ENCODE measurements at regions not wholly inside any gene's neighbourhood (a gene's known extent, or its start where the extent isn't known, plus 50 kb on each side); places are given as distances from the start of the nearest gene placed in this dataset.
A peak's percentile ranks its signal among the peaks of the same experiment; 100 is the strongest.

DNA sequence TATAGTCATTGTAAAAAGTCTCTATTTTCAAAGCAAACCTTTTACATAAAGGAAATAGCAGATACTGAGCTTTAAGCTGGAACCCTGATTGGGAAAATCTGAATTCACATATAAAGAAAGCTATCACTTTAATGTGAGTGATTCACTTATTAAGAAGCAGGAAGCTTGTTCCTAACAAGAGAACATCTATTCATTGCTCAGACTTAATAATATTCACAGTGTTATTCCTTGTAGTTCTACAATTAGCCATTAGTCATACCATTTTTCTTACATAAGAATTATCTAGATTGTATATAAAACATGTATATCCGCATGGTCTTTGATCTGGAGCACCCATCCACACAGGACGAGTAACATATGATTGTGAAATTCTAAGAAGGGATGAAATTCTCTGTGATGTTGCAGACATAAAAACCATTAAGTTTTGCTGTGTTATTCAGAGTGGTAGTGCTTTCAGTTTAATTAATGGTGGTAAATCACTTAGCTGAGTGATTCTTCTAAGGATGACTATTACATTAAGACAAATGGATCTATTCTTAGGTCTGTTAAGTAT lies 71.1 kb upstream of the FOXQ1 start:
- H3K4me1 ChIP-seq (ENCODE audit: control insufficient read depth in 2 of 2, insufficient read depth in 2 of 2, low read length in 2 of 2) = no peaks in the 10 kb centered on the region
- Mint-ChIP-seq H3K36me3 (no peaks in the 10 kb centered on the region), H3K27ac (no peak overlapping the region), H3K27me3 (peaks cover 3 to 37% (median 21%) of the 10 kb centered on the region in 5 donors), H3K4me1 (peaks cover 0 to 1% (median 0%) of the 10 kb centered on the region in 7 donors), H3K4me3 (no peak overlapping the region), H3K9me3 (peaks cover 0 to 4% (median 0%) of the 10 kb centered on the region in 11 donors)
- ATAC-seq (no peak), DNase-seq (no peak)
- no peak overlapping the region for H3K4me3 ChIP-seq (ENCODE audit: low read length)
- H3K9me3 ChIP-seq (ENCODE audit: control insufficient read depth in 2 of 3, low read length in 3 of 3) = no peaks in the 10 kb centered on the region
- H3K27ac ChIP-seq (ENCODE audit: low read depth, low read length) = no peak overlapping the region
- ChIA-PET POLR2A (no interaction called here), CTCF (no interaction called here)
- H3K27me3 ChIP-seq (ENCODE audit: control insufficient read depth in 2 of 2, insufficient read depth in 2 of 2, low read length in 2 of 2) = no peaks in the 10 kb centered on the region
- no peaks in the 10 kb centered on the region for H3K36me3 ChIP-seq (ENCODE audit: control insufficient read depth in 2 of 3, insufficient read depth in 3 of 3, low read length in 3 of 3)
- intact Hi-C loops (cut with micrococcal nuclease) = no loop called here

DNA sequence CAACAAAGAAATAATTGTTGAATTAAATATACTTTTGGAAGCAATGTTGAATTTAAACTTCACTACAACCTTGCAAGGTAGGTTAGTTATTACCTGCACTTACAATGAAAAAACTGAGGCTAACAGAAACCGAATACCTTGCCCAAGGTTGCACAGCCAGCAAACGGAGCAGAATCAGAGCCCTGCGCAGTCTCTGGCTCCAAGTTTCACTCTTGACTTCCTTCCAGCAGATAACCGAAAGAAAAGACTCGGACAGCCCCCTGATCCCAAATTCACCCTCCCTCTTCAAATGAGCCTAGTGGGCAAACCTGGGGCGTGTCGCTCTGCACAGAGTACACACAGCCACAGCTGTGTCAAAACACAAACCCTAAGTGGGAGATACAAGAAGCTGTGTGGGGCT lies 72.1 kb upstream of the FOXQ1 start:
- CTCF ChIA-PET = no interaction called here
- H3K4me1 ChIP-seq (ENCODE audit: control insufficient read depth in 2 of 2, insufficient read depth in 2 of 2, low read length in 2 of 2) = no peaks in the 10 kb centered on the region
- peaks cover 0 to 4% (median 0%) of the 10 kb centered on the region in 11 donors for H3K9me3 Mint-ChIP-seq
- no peak overlapping the region for H3K4me3 ChIP-seq (ENCODE audit: low read length)
- H3K36me3 ChIP-seq (ENCODE audit: control insufficient read depth in 2 of 3, insufficient read depth in 3 of 3, low read length in 3 of 3) = no peaks in the 10 kb centered on the region
- H3K36me3 Mint-ChIP-seq = no peaks in the 10 kb centered on the region
- H3K27ac ChIP-seq (ENCODE audit: low read depth, low read length) = no peak overlapping the region
- H3K9me3 ChIP-seq (ENCODE audit: control insufficient read depth in 2 of 3, low read length in 3 of 3) = no peaks in the 10 kb centered on the region
- intact Hi-C loops (cut with micrococcal nuclease) = no loop called here
- H3K27ac Mint-ChIP-seq = no peak overlapping the region
- H3K27me3 Mint-ChIP-seq = peaks cover 3 to 37% (median 21%) of the 10 kb centered on the region in 5 donors
- H3K27me3 ChIP-seq (ENCODE audit: control insufficient read depth in 2 of 2, insufficient read depth in 2 of 2, low read length in 2 of 2) = no peaks in the 10 kb centered on the region
- H3K4me3 Mint-ChIP-seq = no peak overlapping the region
- DNase-seq = no peak
- H3K4me1 Mint-ChIP-seq = peaks cover 0 to 1% (median 0%) of the 10 kb centered on the region in 7 donors
- POLR2A ChIA-PET = no interaction called here
- ATAC-seq = no peak

DNA sequence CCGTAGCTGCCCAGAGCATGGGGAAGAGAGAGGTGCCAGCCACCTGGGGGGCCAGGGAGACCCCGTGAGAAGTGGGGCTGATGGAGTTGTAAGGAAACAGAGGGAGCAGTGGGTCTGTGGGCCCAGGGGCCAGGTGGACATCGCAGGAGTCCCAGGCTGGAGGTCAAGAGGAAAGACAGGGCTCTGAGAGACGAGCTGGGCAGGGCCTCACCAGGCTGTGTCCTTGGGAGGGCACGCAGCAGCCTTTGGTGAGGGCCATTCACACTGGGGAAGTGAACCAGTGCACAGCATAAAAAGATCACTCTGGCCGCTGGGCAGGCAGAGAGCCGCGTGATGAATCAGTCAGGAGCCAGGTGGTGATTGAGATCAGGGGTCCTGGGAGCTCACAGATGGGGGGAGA lies 73.9 kb upstream of the FOXQ1 start:
- Histone ChIP-seq H3K4me1 (ENCODE audit: control insufficient read depth in 2 of 2, insufficient read depth in 2 of 2, low read length in 2 of 2) (no peaks in the 10 kb centered on the region), H3K27me3 (ENCODE audit: control insufficient read depth in 2 of 2, insufficient read depth in 2 of 2, low read length in 2 of 2) (no peaks in the 10 kb centered on the region), H3K9me3 (ENCODE audit: control insufficient read depth in 2 of 3, low read length in 3 of 3) (no peaks in the 10 kb centered on the region), H3K27ac (ENCODE audit: low read depth, low read length) (no peak overlapping the region), H3K4me3 (ENCODE audit: low read length) (no peak overlapping the region), H3K36me3 (ENCODE audit: control insufficient read depth in 2 of 3, insufficient read depth in 3 of 3, low read length in 3 of 3) (no peaks in the 10 kb centered on the region)
- ATAC-seq (no peak), DNase-seq (no peak)
- no peak overlapping the region for H3K4me3 Mint-ChIP-seq
- no peak overlapping the region for H3K27ac Mint-ChIP-seq
- H3K9me3 Mint-ChIP-seq = peaks cover 0 to 4% (median 0%) of the 10 kb centered on the region in 11 donors
- H3K4me1 Mint-ChIP-seq = peaks cover 0 to 1% (median 0%) of the 10 kb centered on the region in 7 donors
- intact Hi-C loops (cut with micrococcal nuclease) = no loop called here
- H3K27me3 Mint-ChIP-seq = peaks cover 3 to 43% (median 21%) of the 10 kb centered on the region in 5 donors
- H3K36me3 Mint-ChIP-seq = no peaks in the 10 kb centered on the region
- ChIA-PET POLR2A (no interaction called here), CTCF (no interaction called here)

DNA sequence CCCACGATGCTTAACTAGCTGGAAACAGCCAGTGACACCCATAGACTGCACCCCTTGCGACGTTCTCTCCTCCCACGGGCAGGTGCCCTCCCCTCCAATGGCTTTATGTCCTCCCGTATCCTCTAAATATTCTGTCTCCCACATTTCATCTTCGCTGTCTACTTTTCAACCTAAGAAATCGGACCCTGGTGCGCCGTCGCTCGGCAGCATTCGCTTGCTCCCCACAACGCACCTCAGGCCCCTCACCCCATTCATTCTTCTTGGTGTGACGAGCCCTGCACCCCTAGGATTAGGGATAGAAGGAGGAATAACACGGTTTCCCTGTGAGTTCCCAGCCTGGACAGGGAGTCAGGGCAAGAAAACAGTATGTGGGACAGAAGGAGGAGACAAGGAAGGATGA lies 74.3 kb upstream of the FOXQ1 start:
- POLR2A ChIA-PET = no interaction called here
- Histone ChIP-seq H3K27ac (ENCODE audit: low read depth, low read length) (no peak overlapping the region), H3K9me3 (ENCODE audit: control insufficient read depth in 2 of 3, low read length in 3 of 3) (no peaks in the 10 kb centered on the region), H3K36me3 (ENCODE audit: control insufficient read depth in 2 of 3, insufficient read depth in 3 of 3, low read length in 3 of 3) (no peaks in the 10 kb centered on the region), H3K27me3 (ENCODE audit: control insufficient read depth in 2 of 2, insufficient read depth in 2 of 2, low read length in 2 of 2) (no peaks in the 10 kb centered on the region), H3K4me1 (ENCODE audit: control insufficient read depth in 2 of 2, insufficient read depth in 2 of 2, low read length in 2 of 2) (no peaks in the 10 kb centered on the region), H3K4me3 (ENCODE audit: low read length) (no peak overlapping the region)
- Mint-ChIP-seq H3K36me3 (no peaks in the 10 kb centered on the region), H3K9me3 (peaks cover 0 to 4% (median 0%) of the 10 kb centered on the region in 11 donors), H3K27me3 (peaks cover 3 to 43% (median 21%) of the 10 kb centered on the region in 5 donors), H3K27ac (no peak overlapping the region), H3K4me3 (no peak overlapping the region), H3K4me1 (peaks cover 0 to 1% (median 0%) of the 10 kb centered on the region in 7 donors)
- CTCF ChIA-PET = no interaction called here
- ATAC-seq = no peak
- no peak for DNase-seq
- intact Hi-C loops (cut with micrococcal nuclease) = no loop called here

DNA sequence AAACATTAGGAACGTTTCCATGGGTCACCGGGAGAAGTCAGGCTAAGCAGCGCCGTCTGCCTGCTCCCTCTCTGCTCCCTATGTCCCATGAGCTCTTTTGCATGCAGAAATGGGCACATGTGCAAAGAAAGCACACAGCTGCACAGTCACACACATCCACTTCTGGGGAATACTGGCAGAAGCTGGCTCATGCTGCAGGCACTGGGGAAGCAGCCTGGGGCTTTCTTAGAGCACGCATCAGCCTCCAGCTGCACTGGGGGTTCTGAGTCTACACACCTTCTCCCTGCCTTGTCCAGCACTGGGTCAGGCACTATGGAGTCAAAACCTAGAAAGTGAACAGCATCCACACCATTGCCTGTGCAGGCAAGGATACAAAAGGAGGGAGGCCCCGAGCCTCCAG lies 76.1 kb upstream of the FOXQ1 start:
- Histone ChIP-seq H3K36me3 (ENCODE audit: control insufficient read depth in 2 of 3, insufficient read depth in 3 of 3, low read length in 3 of 3) (no peaks in the 10 kb centered on the region), H3K9me3 (ENCODE audit: control insufficient read depth in 2 of 3, low read length in 3 of 3) (no peaks in the 10 kb centered on the region), H3K4me1 (ENCODE audit: control insufficient read depth in 2 of 2, insufficient read depth in 2 of 2, low read length in 2 of 2) (no peaks in the 10 kb centered on the region), H3K27ac (ENCODE audit: low read depth, low read length) (no peak overlapping the region), H3K4me3 (ENCODE audit: low read length) (no peak overlapping the region), H3K27me3 (ENCODE audit: control insufficient read depth in 2 of 2, insufficient read depth in 2 of 2, low read length in 2 of 2) (no peaks in the 10 kb centered on the region)
- no peak overlapping the region for H3K27ac Mint-ChIP-seq
- peaks cover 7 to 43% (median 17%) of the 10 kb centered on the region in 5 donors for H3K27me3 Mint-ChIP-seq
- no peak overlapping the region for H3K4me3 Mint-ChIP-seq
- POLR2A ChIA-PET = no interaction called here
- H3K9me3 Mint-ChIP-seq = peaks cover 0 to 4% (median 0%) of the 10 kb centered on the region in 11 donors
- H3K4me1 Mint-ChIP-seq = peaks cover 0 to 1% (median 0%) of the 10 kb centered on the region in 7 donors
- DNase-seq (no peak), ATAC-seq (no peak)
- no peaks in the 10 kb centered on the region for H3K36me3 Mint-ChIP-seq
- CTCF ChIA-PET = no interaction called here
- intact Hi-C loops (cut with micrococcal nuclease) = no loop called here

DNA sequence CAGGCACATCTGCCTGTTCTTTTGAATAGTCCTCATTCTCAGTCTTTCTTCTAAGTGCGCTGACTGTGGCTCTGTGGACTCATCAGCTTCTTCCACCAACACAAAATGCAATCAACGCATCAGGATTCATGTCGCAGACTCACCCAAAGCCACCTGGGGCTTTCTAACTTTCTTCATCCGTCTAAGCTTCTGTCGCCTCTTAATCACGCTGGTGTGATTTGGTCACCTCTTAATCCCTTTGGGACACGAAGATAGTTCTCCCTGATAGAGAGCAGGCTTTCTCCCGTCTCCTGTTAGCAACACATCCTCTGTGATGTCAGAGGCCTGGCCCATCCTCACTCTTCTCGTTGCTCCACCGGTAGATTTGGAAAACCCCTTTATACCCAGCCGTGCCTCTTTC lies 78.0 kb upstream of the FOXQ1 start:
- POLR2A ChIA-PET = no interaction called here
- Mint-ChIP-seq H3K36me3 (no peaks in the 10 kb centered on the region), H3K4me1 (peaks cover 0 to 1% (median 0%) of the 10 kb centered on the region in 7 donors), H3K27me3 (peaks cover 7 to 52% (median 19%) of the 10 kb centered on the region in 5 donors), H3K9me3 (peaks cover 0 to 4% (median 0%) of the 10 kb centered on the region in 11 donors), H3K4me3 (no peak overlapping the region), H3K27ac (no peak overlapping the region)
- no peak for ATAC-seq
- CTCF ChIA-PET = no interaction called here
- H3K4me3 ChIP-seq (ENCODE audit: low read length) = no peak overlapping the region
- no peak for DNase-seq
- no peaks in the 10 kb centered on the region for H3K9me3 ChIP-seq (ENCODE audit: control insufficient read depth in 2 of 3, low read length in 3 of 3)
- no peaks in the 10 kb centered on the region for H3K36me3 ChIP-seq (ENCODE audit: control insufficient read depth in 2 of 3, insufficient read depth in 3 of 3, low read length in 3 of 3)
- no peaks in the 10 kb centered on the region for H3K27me3 ChIP-seq (ENCODE audit: control insufficient read depth in 2 of 2, insufficient read depth in 2 of 2, low read length in 2 of 2)
- intact Hi-C loops (cut with micrococcal nuclease) = no loop called here
- H3K4me1 ChIP-seq (ENCODE audit: control insufficient read depth in 2 of 2, insufficient read depth in 2 of 2, low read length in 2 of 2) = no peaks in the 10 kb centered on the region
- H3K27ac ChIP-seq (ENCODE audit: low read depth, low read length) = no peak overlapping the region

DNA sequence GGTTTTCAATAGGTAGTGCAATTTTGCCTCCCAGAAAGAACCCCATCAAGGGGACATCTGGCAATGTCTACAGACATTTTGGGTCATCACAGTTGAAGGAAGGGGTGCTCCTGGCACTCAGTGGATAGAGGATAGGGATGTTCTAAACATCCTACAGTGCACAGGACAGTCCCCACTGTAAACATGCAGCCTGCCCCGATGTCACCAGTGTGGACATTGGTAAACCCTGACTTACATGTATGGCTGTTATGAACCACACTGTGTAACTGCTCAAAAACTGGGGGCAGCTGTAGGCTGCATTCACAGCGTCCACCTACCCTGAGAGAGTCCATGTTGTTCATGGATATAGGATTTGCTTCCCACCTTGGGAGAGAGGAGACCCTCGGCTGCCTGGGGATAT lies 79.3 kb upstream of the FOXQ1 start:
- Histone ChIP-seq H3K4me3 (ENCODE audit: low read length) (no peak overlapping the region), H3K9me3 (ENCODE audit: control insufficient read depth in 2 of 3, low read length in 3 of 3) (no peaks in the 10 kb centered on the region), H3K27me3 (ENCODE audit: control insufficient read depth in 2 of 2, insufficient read depth in 2 of 2, low read length in 2 of 2) (no peaks in the 10 kb centered on the region), H3K4me1 (ENCODE audit: control insufficient read depth in 2 of 2, insufficient read depth in 2 of 2, low read length in 2 of 2) (no peaks in the 10 kb centered on the region), H3K27ac (ENCODE audit: low read depth, low read length) (no peak overlapping the region), H3K36me3 (ENCODE audit: control insufficient read depth in 2 of 3, insufficient read depth in 3 of 3, low read length in 3 of 3) (no peaks in the 10 kb centered on the region)
- intact Hi-C loops (cut with micrococcal nuclease) = no loop called here
- ATAC-seq (peak; percentile 20), DNase-seq (no peak)
- peaks cover 0 to under 1% (median 0%) of the 10 kb centered on the region in 11 donors for H3K9me3 Mint-ChIP-seq
- ChIA-PET POLR2A (no interaction called here), CTCF (no interaction called here)
- no peaks in the 10 kb centered on the region for H3K36me3 Mint-ChIP-seq
- H3K4me3 Mint-ChIP-seq = no peak overlapping the region
- no peaks in the 10 kb centered on the region for H3K4me1 Mint-ChIP-seq
- peaks cover 6 to 51% (median 10%) of the 10 kb centered on the region in 5 donors for H3K27me3 Mint-ChIP-seq
- H3K27ac Mint-ChIP-seq = no peak overlapping the region
